Prostate gland (tissue), 2 donors: ENCODE measurements at regions not wholly inside any gene's neighbourhood (a gene's known extent, or its start where the extent isn't known, plus 50 kb on each side); places are given as distances from the start of the nearest gene placed in this dataset.

Experiments used
- CTCF ChIP-seq, 4 experiments: fragments of 200-600 bp in 2 of 4; fragments of 450-650 bp in 2 of 4; sonication (generic) in 2 of 4; IDR thresholded peaks; 1 replicate in 3 of 4; 2 replicates in 1 of 4; pipeline ENCODE4 v1.5.1; 2016 to 2019; ENCODE audit warnings: antibody characterized with exemption in 4 of 4, mild to moderate bottlenecking in 2 of 4, moderate library complexity in 2 of 4
- POLR2A ChIP-seq: fragments of 450-650 bp; IDR thresholded peaks from one replicate; pipeline ENCODE4 v1.6.1; 2016; ENCODE audit warnings: antibody characterized with exemption, mild to moderate bottlenecking
- POLR2AphosphoS5 ChIP-seq: sonication (generic); formaldehyde crosslinking; IDR thresholded peaks from one replicate; pipeline ENCODE4 v1.6.1; 2017; ENCODE audit warnings: antibody characterized with exemption

DNA sequence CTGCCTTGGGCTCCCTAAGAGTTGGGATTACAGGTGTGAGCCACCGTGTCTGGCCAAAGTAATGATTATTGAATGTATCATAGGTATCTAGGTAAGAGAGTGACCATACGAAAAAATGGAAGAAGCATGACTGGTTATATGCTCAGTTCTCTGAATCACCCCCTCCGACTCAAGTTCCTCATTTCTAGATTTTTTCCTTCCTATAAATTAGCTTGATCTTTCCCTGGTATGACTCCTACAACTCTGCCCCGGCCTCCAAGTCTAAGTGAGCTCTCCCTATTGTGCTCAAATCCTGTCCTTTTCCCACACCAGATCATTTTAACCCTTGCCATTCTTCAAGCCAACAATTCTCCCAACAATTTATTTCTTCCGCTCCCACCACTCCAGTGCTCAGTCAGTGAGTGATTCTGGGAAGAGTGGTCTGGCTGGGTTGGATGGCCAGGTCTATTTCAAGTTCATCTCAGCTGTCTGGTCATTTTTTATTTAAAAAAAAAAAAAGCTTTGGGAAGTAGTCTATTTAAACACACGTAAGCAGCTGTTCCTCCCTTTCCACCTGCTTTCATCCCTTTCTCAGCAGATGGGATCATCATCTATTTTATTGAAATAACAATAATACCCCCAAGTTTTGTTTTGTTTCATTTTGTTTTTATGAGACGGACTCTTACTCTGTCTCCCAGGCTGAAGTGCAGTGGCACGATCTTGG, 120.2 kb upstream of the HS3ST2 start:
- TF ChIP-seq POLR2A (no peak), CTCF (IDR thresholded peaks at IDR 0.05) (no peak), POLR2AphosphoS5 (no peak)
